NT2/D1 (cell line): ENCODE measurements at regions not wholly inside any gene's neighbourhood (a gene's known extent, or its start where the extent isn't known, plus 50 kb on each side); places are given as distances from the start of the nearest gene placed in this dataset.

Experiments
- DNase-seq: peaks from one replicate; pipeline ENCODE4 v3.0.0-alpha.2; 2011; ENCODE audit warnings: low read depth, low spot score
- H3K27me3 ChIP-seq: 2 replicates; pipeline ENCODE4 v1.6.0; 2011; ENCODE audit warnings: mild to moderate bottlenecking; ENCODE audit not compliant: insufficient read length, insufficient read depth
- H3K36me3 ChIP-seq: 2 replicates; pipeline ENCODE4 v1.6.1; 2011; ENCODE audit warnings: mild to moderate bottlenecking, low read length, mixed read lengths; ENCODE audit not compliant: insufficient read depth, insufficient read length
- H3K4me1 ChIP-seq: 2 replicates; pipeline ENCODE4 v1.5.1; 2011; ENCODE audit not compliant: insufficient read depth, insufficient read length
- H3K4me3 ChIP-seq: 2 replicates; pipeline ENCODE4 v1.5.1; 2011; ENCODE audit warnings: low read depth; ENCODE audit not compliant: insufficient read length
- H3K9ac ChIP-seq: 2 replicates; pipeline ENCODE4 v1.6.0; 2011; ENCODE audit warnings: low read depth; ENCODE audit not compliant: insufficient read length
- H3K9me3 ChIP-seq: 2 replicates; pipeline ENCODE4 v1.5.1; 2011; ENCODE audit warnings: mild to moderate bottlenecking, low read length; ENCODE audit not compliant: insufficient read depth
- SUZ12 ChIP-seq: IDR thresholded peaks from 2 replicates; pipeline ENCODE4 v1.6.1; 2011; ENCODE audit not compliant: insufficient read length, insufficient read depth; ENCODE audit errors: extremely low read depth
- YY1 ChIP-seq: IDR thresholded peaks from 2 replicates; pipeline ENCODE4 v1.6.1; 2011; ENCODE audit not compliant: insufficient read length, insufficient read depth
- ZNF274 ChIP-seq: IDR thresholded peaks from 2 replicates; pipeline ENCODE4 v1.6.1; 2011; ENCODE audit warnings: mild to moderate bottlenecking, low read depth, low read length

GRCh38 chr5:2332521-2332920 lies 419.0 kb downstream of the IRX2 start:
- Histone ChIP-seq H3K9ac (no peak overlapping the region), H3K36me3 (no peaks in the 10 kb centered on the region), H3K4me3 (no peak overlapping the region), H3K9me3 (no peaks in the 10 kb centered on the region), H3K27me3 (no peaks in the 10 kb centered on the region), H3K4me1 (no peaks in the 10 kb centered on the region)
- DNase-seq: no peak
- TF ChIP-seq ZNF274 (no peak), YY1 (no peak), SUZ12 (no peak)

GRCh38 chr5:2330325-2331130 lies 420.9 kb downstream of the IRX2 start:
- H3K27me3 ChIP-seq: no peaks in the 10 kb centered on the region
- no peak for DNase-seq
- H3K4me1 ChIP-seq: no peaks in the 10 kb centered on the region
- H3K4me3 ChIP-seq: no peak overlapping the region
- no peaks in the 10 kb centered on the region for H3K36me3 ChIP-seq
- H3K9me3 ChIP-seq: no peaks in the 10 kb centered on the region
- no peak overlapping the region for H3K9ac ChIP-seq
- no peak for TF ChIP-seq ZNF274
- no peak for TF ChIP-seq SUZ12
- TF ChIP-seq YY1: no peak

- TF ChIP-seq YY1 (no peak), ZNF274 (no peak), SUZ12 (no peak)
- Histone ChIP-seq H3K36me3 (no peaks in the 10 kb centered on the region), H3K9me3 (no peaks in the 10 kb centered on the region), H3K4me3 (no peak overlapping the region), H3K9ac (no peak overlapping the region), H3K27me3 (no peaks in the 10 kb centered on the region), H3K4me1 (no peaks in the 10 kb centered on the region)
- DNase-seq: no peak
Observed at GRCh38 chr5:2329741-2330140, 421.7 kb downstream of the IRX2 start.

GRCh38 chr5:2326601-2327000 lies 424.9 kb downstream of the IRX2 start:
- no peak overlapping the region for H3K4me3 ChIP-seq
- no peak for TF ChIP-seq ZNF274
- no peak for TF ChIP-seq YY1
- no peak for TF ChIP-seq SUZ12
- H3K9me3 ChIP-seq: no peaks in the 10 kb centered on the region
- DNase-seq: no peak
- no peaks in the 10 kb centered on the region for H3K27me3 ChIP-seq
- no peak overlapping the region for H3K9ac ChIP-seq
- H3K36me3 ChIP-seq: no peaks in the 10 kb centered on the region
- H3K4me1 ChIP-seq: no peaks in the 10 kb centered on the region

GRCh38 chr5:2324788-2325187 lies 426.7 kb downstream of the IRX2 start:
- no peak overlapping the region for H3K9ac ChIP-seq
- no peak for DNase-seq
- H3K9me3 ChIP-seq: no peaks in the 10 kb centered on the region
- no peaks in the 10 kb centered on the region for H3K4me1 ChIP-seq
- TF ChIP-seq YY1 (no peak), SUZ12 (no peak), ZNF274 (no peak)
- no peak overlapping the region for H3K4me3 ChIP-seq
- no peaks in the 10 kb centered on the region for H3K36me3 ChIP-seq
- H3K27me3 ChIP-seq: no peaks in the 10 kb centered on the region

- Histone ChIP-seq H3K36me3 (no peaks in the 10 kb centered on the region), H3K9ac (no peak overlapping the region), H3K4me3 (no peak overlapping the region), H3K9me3 (no peaks in the 10 kb centered on the region), H3K4me1 (no peaks in the 10 kb centered on the region), H3K27me3 (no peaks in the 10 kb centered on the region)
- TF ChIP-seq ZNF274 (no peak), YY1 (no peak), SUZ12 (no peak)
- no peak for DNase-seq
Observed at GRCh38 chr5:2320611-2321010, 430.9 kb downstream of the IRX2 start.

- DNase-seq: no peak
- no peaks in the 10 kb centered on the region for H3K27me3 ChIP-seq
- no peak for TF ChIP-seq YY1
- TF ChIP-seq SUZ12: no peak
- TF ChIP-seq ZNF274: no peak
- H3K9me3 ChIP-seq: no peaks in the 10 kb centered on the region
- H3K4me1 ChIP-seq: no peaks in the 10 kb centered on the region
- no peak overlapping the region for H3K4me3 ChIP-seq
- no peak overlapping the region for H3K9ac ChIP-seq
- H3K36me3 ChIP-seq: no peaks in the 10 kb centered on the region
Observed at GRCh38 chr5:2317540-2317939, 433.9 kb downstream of the IRX2 start.

GRCh38 chr5:2311851-2312250 lies 429.1 kb upstream of the IRX4 start:
- TF ChIP-seq SUZ12 (no peak), ZNF274 (no peak), YY1 (no peak)
- DNase-seq: no peak
- H3K9ac ChIP-seq: no peak overlapping the region
- H3K4me1 ChIP-seq: no peaks in the 10 kb centered on the region
- H3K27me3 ChIP-seq: no peaks in the 10 kb centered on the region
- no peak overlapping the region for H3K4me3 ChIP-seq
- no peaks in the 10 kb centered on the region for H3K36me3 ChIP-seq
- no peaks in the 10 kb centered on the region for H3K9me3 ChIP-seq
